CD14-positive monocyte (primary cell): ENCODE measurements at regions not wholly inside any gene's neighbourhood (a gene's known extent, or its start where the extent isn't known, plus 50 kb on each side); places are given as distances from the start of the nearest gene placed in this dataset.

Experiments used
- DNase-seq, 3 donors: peaks; one replicate each; pipeline ENCODE4 v3.0.0-alpha.2; 2011 to 2022
- H2AFZ ChIP-seq: 2 replicates; pipeline ENCODE4 v1.6.0; 2012; ENCODE audit warnings: mild to moderate bottlenecking, low read depth, low read length, inconsistent platforms; ENCODE audit not compliant: insufficient read depth, poor library complexity, severe bottlenecking
- H3K27ac ChIP-seq, 2 donors: 1 replicate in 1 of 2; 2 replicates in 1 of 2; pipeline ENCODE4 v1.5.1; 2012 to 2013; ENCODE audit warnings: low read length in 2 of 2, control low read depth in 1 of 2, inconsistent platforms in 1 of 2, low read depth in 1 of 2, mild to moderate bottlenecking in 1 of 2
- H3K27me3 ChIP-seq, 2 donors: one replicate each; pipeline versions ENCODE4 v1.6.0 to v1.6.1; 2011 to 2013; ENCODE audit warnings: low read length in 2 of 2; ENCODE audit not compliant: control insufficient read depth in 2 of 2, insufficient read depth in 2 of 2
- H3K36me3 ChIP-seq, 2 donors: replicated peaks in 1 of 2; 1 replicate in 1 of 2; 2 replicates in 1 of 2; pipeline versions ENCODE4 v1.5.1 to v1.6.1; 2012 to 2013; ENCODE audit warnings: low read length in 2 of 2, control low read depth in 1 of 2, inconsistent platforms in 1 of 2, mild to moderate bottlenecking in 1 of 2; ENCODE audit not compliant: insufficient read depth in 2 of 2, control insufficient read depth in 1 of 2
- H3K4me1 ChIP-seq, 2 donors: 1 replicate in 1 of 2; 2 replicates in 1 of 2; pipeline versions ENCODE4 v1.5.1 to v1.6.1; 2012 to 2013; ENCODE audit warnings: low read length in 2 of 2, control low read depth in 1 of 2, inconsistent platforms in 1 of 2, mild to moderate bottlenecking in 1 of 2, moderate library complexity in 1 of 2; ENCODE audit not compliant: insufficient read depth in 2 of 2, control insufficient read depth in 1 of 2
- H3K4me2 ChIP-seq: replicated peaks from 2 replicates; pipeline ENCODE3; 2012; ENCODE audit warnings: low read length, moderate library complexity, mild to moderate bottlenecking; ENCODE audit not compliant: poor library complexity, severe bottlenecking; ENCODE audit errors: extremely low read depth
- H3K4me3 ChIP-seq, 3 experiments: fragments of 200-600 bp in 1 of 3; sonication (generic) in 1 of 3; replicated peaks in 1 of 3; 1 replicate in 2 of 3; 2 replicates in 1 of 3; pipeline ENCODE4 v1.5.1; 2011 to 2013; ENCODE audit warnings: low read length in 3 of 3, mild to moderate bottlenecking in 3 of 3, control low read depth in 2 of 3, low read depth in 2 of 3, inconsistent platforms in 1 of 3, moderate library complexity in 1 of 3
- H3K79me2 ChIP-seq: 2 replicates; pipeline ENCODE4 v1.6.0; 2012; ENCODE audit warnings: mild to moderate bottlenecking, control low read depth, inconsistent platforms, low read length, moderate library complexity; ENCODE audit not compliant: insufficient read depth
- H3K9ac ChIP-seq: 2 replicates; pipeline ENCODE4 v1.6.0; 2017; ENCODE audit warnings: low read length, mild to moderate bottlenecking; ENCODE audit not compliant: insufficient read depth, poor library complexity, severe bottlenecking
- H3K9me3 ChIP-seq, 2 donors: replicated peaks in 1 of 2; 1 replicate in 1 of 2; 2 replicates in 1 of 2; pipeline versions ENCODE4 v1.5.1 to v1.6.1; 2012 to 2013; ENCODE audit warnings: low read length in 2 of 2, control low read depth in 1 of 2; ENCODE audit not compliant: control insufficient read depth in 1 of 2, insufficient read depth in 1 of 2
- H4K20me1 ChIP-seq: 2 replicates; pipeline ENCODE4 v1.6.0; 2012; ENCODE audit warnings: mild to moderate bottlenecking, low read length, control low read depth, moderate library complexity; ENCODE audit not compliant: insufficient read depth
- H3K27ac Mint-ChIP-seq, 7 donors: one replicate each; pipeline ENCODE4 v1.8.0; 2020; ENCODE audit warnings: mild to moderate bottlenecking in 7 of 7, mixed read lengths in 7 of 7, moderate library complexity in 6 of 7, inconsistent platforms in 2 of 7
- H3K27me3 Mint-ChIP-seq, 3 donors: one replicate each; pipeline ENCODE4 v1.8.0; 2021 to 2022; ENCODE audit warnings: low read depth in 3 of 3, mild to moderate bottlenecking in 3 of 3, mixed read lengths in 3 of 3, moderate library complexity in 3 of 3, inconsistent platforms in 1 of 3
- H3K36me3 Mint-ChIP-seq, 2 donors: one replicate each; pipeline ENCODE4 v1.8.0; 2020; ENCODE audit warnings: mixed read lengths in 2 of 2, inconsistent platforms in 1 of 2, mild to moderate bottlenecking in 1 of 2
- H3K4me1 Mint-ChIP-seq: one replicate; pipeline ENCODE4 v1.8.0; 2020; ENCODE audit warnings: mild to moderate bottlenecking, mixed read lengths
- H3K4me3 Mint-ChIP-seq, 2 donors: one replicate each; pipeline ENCODE4 v1.8.0; 2020; ENCODE audit warnings: mild to moderate bottlenecking in 2 of 2, mixed read lengths in 2 of 2, moderate library complexity in 1 of 2
- H3K9me3 Mint-ChIP-seq, 7 donors: one replicate each; pipeline ENCODE4 v1.8.0; 2020 to 2022; ENCODE audit warnings: mixed read lengths in 7 of 7, mild to moderate bottlenecking in 6 of 7, moderate library complexity in 6 of 7, inconsistent platforms in 2 of 7
- WGBS: methylation state at CpG from one replicate; pipeline ENCODE4 v1.1.5; 2013; ENCODE audit warnings: missing lambda C conversion rate; ENCODE audit not compliant: insufficient coverage; 5-methylcytosine and 5-hydroxymethylcytosine counted together
- intact Hi-C, 2 donors: fragments of 100-400 bp; cut with micrococcal nuclease; formaldehyde crosslinking; loops; one replicate each; pipeline versions ENCODE4 v1.15.0 to v1.15.1; 2023
- TF ChIP-seq, protein P1 (sequence below): fragments of 200-600 bp; IDR thresholded peaks from one replicate; pipeline ENCODE4 v1.8.0; 2022; ENCODE audit warnings: antibody characterized with exemption, mild to moderate bottlenecking

DNA sequence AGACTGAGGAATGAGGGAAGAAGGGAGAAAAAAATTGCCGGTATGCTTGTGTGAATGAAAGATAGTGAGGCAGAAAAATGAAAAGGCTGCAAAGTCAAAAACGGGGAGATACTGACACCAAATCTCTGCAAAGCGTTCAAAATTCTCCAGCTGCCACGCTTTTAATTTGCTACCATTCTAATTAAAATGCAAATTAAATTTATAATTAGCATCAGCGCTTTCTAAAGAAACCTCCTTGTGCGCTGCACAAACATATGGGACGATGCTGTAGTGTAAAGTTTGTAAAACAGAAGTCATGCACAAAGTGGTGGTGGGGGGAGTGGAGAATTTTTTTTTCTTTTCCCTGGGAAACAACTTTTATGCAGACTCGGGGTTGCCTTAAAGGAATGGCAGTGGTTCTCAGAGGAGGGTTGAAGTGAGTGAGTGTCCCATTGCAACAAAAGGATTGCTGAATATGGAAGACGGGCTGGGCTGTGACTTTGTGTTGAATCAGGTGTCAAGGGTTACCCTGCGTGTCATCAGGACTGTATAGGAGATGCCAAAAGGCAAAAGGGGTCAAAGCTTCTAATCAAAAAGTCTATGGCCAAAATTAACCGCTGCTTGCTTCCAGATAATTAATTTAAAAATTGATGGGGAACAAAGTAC lies 472.2 kb downstream of the NR2F2 start:
- Histone ChIP-seq H3K36me3 (no peaks in the 10 kb centered on the region), H3K4me1 (no peaks in the 10 kb centered on the region), H3K9ac (no peak overlapping the region), H3K9me3 (no peaks in the 10 kb centered on the region), H3K4me3 (no peak overlapping the region), H3K4me2 (no peak overlapping the region), H3K79me2 (no peaks in the 10 kb centered on the region), H2AFZ (no peak overlapping the region), H4K20me1 (no peaks in the 10 kb centered on the region), H3K27me3 (no peaks in the 10 kb centered on the region), H3K27ac (no peak overlapping the region)
- no peak for DNase-seq
- intact Hi-C loops, result no loop called here
- peaks cover 0 to 7% (median 2%) of the 10 kb centered on the region in 7 donors for H3K9me3 Mint-ChIP-seq
- no peaks in the 10 kb centered on the region for H3K4me1 Mint-ChIP-seq
- TF ChIP-seq, protein P1, sequence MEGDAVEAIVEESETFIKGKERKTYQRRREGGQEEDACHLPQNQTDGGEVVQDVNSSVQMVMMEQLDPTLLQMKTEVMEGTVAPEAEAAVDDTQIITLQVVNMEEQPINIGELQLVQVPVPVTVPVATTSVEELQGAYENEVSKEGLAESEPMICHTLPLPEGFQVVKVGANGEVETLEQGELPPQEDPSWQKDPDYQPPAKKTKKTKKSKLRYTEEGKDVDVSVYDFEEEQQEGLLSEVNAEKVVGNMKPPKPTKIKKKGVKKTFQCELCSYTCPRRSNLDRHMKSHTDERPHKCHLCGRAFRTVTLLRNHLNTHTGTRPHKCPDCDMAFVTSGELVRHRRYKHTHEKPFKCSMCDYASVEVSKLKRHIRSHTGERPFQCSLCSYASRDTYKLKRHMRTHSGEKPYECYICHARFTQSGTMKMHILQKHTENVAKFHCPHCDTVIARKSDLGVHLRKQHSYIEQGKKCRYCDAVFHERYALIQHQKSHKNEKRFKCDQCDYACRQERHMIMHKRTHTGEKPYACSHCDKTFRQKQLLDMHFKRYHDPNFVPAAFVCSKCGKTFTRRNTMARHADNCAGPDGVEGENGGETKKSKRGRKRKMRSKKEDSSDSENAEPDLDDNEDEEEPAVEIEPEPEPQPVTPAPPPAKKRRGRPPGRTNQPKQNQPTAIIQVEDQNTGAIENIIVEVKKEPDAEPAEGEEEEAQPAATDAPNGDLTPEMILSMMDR, result no peak
- H3K27me3 Mint-ChIP-seq, result peaks cover 3 to 5% (median 4%) of the 10 kb centered on the region in 3 donors
- no peak overlapping the region for H3K27ac Mint-ChIP-seq
- WGBS, result 78% methylated on average over 3 of the region's 11 CpGs
- H3K36me3 Mint-ChIP-seq, result no peaks in the 10 kb centered on the region
- H3K4me3 Mint-ChIP-seq, result no peak overlapping the region

DNA sequence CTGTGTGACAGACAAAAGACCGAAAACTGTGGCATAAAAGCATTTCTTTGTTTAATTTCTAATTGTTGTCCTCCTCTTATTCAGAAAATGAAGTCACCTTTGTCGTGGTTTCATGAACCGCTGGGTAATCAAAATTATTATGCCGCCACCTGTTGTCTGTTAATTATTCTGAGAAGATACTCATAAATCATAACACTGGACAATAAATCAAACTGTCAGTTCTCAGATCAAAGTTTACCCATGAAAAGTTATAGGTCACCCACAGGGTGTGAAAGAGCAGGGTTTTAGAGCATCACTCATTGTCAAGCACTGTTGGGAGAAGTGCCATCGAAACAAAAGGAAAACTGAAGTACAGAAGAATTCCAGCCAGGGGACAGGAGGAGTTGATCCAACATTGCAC lies 474.3 kb downstream of the NR2F2 start:
- no peak overlapping the region for H3K27ac Mint-ChIP-seq
- H3K27me3 Mint-ChIP-seq, result peaks cover 0 to 2% (median 0%) of the 10 kb centered on the region in 3 donors
- no peak overlapping the region for H2AFZ ChIP-seq
- no peaks in the 10 kb centered on the region for H3K4me1 Mint-ChIP-seq
- H3K9me3 Mint-ChIP-seq, result peaks cover 0 to 7% (median 2%) of the 10 kb centered on the region in 7 donors
- 80% methylated on average over 1 of the region's 5 CpGs for WGBS
- H3K4me3 Mint-ChIP-seq, result no peak overlapping the region
- TF ChIP-seq, protein P1, result no peak
- H3K27me3 ChIP-seq, result no peaks in the 10 kb centered on the region
- no peaks in the 10 kb centered on the region for H3K4me1 ChIP-seq
- H3K36me3 Mint-ChIP-seq, result no peaks in the 10 kb centered on the region
- no peak overlapping the region for H3K27ac ChIP-seq
- H3K9ac ChIP-seq, result no peak overlapping the region
- no peak overlapping the region for H3K4me2 ChIP-seq
- H3K4me3 ChIP-seq, result no peak overlapping the region
- H3K9me3 ChIP-seq, result no peaks in the 10 kb centered on the region
- no peaks in the 10 kb centered on the region for H3K36me3 ChIP-seq
- no peak for DNase-seq
- no peaks in the 10 kb centered on the region for H4K20me1 ChIP-seq
- intact Hi-C loops, result no loop called here
- no peaks in the 10 kb centered on the region for H3K79me2 ChIP-seq
